Hypothalamus (tissue), 51 donors: ENCODE measurements at regions not wholly inside any gene's neighbourhood (a gene's known extent, or its start where the extent isn't known, plus 50 kb on each side); places are given as distances from the start of the nearest gene placed in this dataset.

Experiments
- DNase-seq, 51 donors: peaks; one replicate each; lab custom pipeline; 2025; lab: John Stamatoyannopoulos, UW

DNA sequence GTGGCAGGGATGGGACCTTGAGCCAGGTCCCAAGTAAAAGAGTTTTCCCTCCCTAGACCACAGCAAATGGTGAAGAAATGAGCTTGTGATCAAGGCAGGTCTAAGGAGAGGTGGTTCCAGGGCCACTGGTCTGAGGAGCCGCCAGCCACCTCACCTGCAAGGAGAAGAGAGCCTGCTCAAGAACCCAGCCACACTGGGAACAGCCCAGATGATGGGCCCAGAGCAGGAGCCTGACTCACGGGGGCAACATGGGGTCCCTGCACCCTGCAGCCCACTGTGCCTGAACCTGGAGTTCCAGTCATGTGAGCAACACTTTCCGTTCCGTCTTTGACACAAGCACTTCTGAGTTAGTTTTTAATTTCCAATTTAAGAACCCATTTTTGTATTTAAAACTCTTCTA lies 204.5 kb upstream of the CDH4 start:
- DNase-seq, result no peak

DNA sequence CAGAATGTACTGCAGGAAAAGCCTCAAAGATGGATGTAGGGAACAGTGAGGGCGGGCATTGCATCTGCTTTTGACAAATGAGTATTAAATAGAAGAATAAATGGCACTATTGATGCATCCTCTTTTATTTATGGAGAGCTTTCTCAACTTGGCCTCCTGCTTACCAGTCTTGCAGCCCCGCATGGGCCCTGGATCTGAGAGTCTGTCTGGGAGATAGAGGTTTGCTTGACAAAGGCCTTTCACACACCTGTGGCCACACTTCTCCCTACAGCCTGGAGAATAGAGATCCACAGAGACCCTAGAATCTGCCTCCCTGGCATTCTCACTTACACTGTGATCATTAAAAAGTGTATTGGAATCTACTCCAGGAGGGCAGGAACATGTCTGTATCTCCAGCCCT lies 203.8 kb upstream of the CDH4 start:
- no peak for DNase-seq

DNA sequence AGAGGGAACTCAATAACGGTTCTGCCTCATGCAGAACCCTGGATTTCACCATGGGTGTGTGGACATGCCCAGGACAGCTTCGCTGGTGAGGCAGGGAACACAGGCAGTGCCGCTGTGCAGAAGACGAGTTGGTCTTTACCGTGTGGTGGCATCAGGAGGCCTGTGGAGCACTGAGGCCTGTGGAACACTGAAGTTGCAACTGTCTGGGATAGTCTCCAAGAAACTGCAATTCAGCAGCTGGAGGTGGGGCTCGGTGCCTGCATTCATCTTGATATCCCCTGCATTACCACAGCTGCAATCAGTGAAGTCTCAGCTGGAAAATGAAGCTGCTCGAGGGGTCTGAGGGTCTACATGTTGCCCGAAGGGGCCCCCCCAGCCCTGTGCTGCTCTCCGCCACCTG lies 202.4 kb upstream of the CDH4 start:
- DNase-seq, result no peak

DNA sequence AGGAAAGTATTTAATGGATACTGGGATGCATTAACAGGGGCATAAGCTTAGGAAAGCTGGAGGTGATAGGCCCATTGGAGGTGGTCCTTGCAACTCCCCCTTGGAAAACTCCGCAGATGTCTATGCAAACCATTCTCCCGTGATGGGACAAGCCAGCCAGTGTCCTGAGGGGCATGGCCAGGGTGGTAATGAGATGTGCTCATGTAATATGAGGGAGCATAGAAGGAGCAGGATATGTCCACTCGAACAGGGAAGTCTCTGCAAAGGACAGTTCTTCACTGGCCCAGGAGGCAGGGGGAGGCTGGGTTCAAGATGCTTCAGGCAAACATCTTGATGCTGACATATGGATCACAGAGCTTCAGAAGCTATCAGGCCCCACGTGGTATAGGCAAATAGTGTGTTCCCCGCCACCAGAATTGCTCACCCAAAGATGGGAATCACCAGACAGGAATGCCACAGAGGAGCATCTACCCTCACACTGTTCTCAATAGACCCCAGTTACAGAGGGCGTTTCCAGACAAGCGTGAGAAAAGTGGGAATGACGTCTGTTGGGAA lies 201.6 kb upstream of the CDH4 start:
- DNase-seq, result no peak

DNA sequence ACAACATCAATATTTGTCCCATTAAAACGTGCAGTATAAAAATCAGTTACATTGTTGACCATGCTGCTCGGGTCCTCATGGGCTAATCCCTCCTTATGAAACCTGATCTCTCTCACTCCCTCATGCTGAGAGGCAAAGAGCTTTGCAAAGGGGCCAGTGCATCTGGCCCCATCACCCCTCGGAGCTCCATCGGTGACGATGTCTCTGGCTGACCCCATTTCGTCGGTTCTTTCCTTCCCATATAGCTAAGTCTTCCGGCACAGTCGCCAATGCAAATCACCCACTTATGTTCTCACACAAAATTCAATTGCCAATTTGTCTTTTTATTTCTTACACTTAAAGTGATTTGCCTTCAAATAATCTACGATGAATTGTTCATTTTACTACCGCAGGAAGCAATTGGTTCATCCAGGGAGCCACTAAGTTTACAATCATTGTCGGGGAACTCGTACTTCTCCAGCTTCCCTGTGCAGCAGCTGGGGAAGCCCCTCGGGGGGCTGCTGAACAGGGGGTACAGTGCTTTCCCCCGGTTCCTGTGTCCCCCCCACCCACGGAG lies 199.8 kb upstream of the CDH4 start:
- DNase-seq, result no peak

DNA sequence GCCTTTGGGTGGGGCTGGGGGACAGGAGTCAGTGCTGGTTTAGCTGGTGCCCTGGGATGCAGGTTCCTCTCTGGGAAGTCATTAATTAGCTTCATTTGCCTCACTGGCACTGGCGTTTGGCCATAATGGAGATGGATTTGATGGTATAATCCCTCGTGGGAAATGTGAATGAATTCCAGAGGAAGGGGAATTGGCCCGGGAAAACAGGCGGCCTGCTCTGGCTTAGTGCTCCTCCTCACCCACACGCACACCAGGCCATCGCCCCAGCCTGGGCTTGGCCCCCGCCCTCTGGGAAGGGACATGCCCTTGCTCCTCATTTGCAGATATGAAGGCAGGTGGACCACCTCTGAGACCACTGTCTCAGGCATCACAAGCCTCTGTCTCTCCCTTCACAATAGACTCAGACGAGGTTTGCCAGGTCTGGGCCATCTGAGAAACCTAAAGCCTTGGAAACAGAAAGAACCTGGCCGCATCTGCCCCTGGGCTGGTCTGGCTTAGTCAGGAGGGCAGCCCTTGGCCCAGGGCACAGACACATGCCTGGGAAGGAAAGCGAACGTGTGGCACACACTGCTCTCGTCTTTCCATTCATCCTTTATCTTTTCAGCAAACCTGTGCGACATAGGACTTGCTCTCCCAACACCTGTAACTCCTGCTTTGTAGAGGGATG lies 199.2 kb upstream of the CDH4 start:
- DNase-seq, result no peak

DNA sequence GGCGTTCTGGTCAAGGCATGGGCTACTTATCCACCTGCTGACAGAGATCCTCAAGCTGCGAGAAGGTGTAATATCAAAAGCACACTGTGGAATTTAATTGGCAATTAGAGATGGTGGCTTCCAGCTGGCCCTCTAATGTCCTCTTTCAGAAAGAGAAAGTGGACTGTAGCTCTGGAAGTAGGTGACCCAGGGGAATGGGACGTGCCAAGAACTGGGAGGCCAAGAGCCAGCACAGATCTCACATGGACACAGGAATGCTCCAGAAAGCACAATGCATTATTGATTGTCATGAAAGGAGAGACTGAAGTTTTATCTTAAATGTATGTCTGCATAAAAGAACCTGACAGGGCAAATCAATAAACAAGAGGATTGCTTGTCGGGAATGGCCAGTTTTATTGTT lies 198.6 kb upstream of the CDH4 start:
- DNase-seq, result no peak

DNA sequence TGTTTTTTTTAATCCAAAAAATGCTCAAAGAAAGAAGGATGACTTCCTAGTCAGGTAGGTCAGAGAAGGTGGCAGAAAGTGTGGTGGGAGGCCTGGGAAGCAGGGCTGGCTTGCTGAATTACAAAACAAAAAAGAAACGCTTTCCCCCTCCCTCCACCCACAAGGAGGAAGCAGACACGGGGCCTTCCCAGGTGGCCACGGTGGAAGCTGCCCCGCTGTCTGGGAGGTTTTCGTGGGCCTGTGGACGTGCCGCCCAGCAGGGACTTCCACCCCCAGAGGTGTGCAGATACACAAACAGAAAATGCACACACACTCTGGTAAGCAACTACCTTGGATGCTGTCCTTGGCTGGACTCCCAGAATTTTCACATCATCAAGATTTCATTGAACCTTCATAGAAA lies 198.2 kb upstream of the CDH4 start:
- DNase-seq, result no peak

DNA sequence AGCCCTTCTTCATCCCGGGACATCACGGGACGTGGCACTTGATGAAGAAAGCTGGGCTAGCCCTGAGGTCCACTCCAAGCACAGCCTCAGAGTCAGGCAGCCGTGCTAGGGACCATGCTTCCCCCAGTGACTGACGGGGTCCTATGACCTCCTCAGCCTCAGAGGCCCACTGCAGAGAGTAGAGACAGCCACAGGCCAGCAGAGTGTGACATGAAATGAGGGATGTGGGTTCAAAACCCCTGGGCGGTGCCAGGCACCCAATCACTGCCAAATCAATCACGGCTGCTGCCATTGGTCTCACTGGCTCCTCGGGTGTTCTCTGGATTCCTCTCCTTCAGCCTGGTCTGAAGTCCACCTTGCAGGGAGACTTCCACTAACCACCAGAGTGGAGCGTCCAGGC lies 197.7 kb upstream of the CDH4 start:
- DNase-seq, result no peak

DNA sequence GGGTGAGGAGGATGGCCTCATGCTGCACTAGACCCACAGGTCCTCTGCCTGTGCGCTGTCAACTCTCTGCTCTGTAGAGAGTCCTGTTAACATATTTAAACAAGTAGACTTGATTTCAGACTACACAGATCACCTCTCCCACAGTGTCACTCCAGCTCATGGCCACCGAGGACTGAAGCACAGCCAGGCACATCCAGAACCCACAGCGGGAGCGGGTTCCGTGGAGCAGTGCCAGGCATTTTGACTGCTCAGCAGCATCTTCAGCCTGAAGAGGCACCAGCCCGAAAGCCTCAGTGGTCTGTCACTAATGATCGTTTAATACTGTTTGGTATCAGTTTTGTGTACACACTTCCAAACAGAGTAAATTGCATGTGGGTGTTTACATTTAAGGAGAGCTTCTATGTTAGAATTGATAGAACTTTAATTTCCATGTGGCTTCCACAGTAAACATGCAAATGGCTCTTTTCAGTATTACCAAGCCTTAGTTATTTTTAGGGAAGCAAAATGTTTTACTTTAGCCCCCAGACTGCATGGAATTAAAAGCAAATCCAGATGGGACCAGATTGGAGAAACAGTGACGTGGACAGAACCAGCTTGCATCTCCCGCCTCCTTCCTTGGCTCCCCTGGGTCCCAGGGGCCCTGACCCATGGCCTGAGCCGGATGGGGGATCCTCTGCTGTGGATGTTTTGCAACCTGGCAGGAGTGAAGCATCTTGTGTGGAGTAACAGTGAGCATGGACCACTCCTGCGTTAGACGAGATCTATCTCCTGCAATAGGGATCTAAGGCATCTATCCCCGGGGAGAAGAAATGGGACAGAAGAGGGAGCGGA lies 196.7 kb upstream of the CDH4 start:
- no peak for DNase-seq

DNA sequence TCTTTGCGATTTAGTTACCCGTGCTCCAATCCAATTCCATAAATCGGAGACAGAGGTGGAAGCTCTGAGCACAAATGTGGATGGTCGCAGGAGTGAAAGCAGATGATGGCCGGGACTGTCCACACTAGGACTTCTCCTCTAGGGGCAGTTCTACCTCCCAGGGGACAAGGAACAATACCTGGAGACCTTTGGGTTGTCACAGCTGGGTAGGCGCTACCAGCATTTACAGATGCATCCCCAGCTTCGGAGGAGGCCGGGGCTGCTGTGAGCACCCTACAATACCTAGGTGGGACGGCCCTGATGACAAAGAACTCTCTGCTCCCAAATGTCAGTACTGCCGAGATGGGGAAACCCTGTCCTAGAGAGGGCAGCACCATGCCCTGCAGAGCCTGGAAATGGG lies 195.9 kb upstream of the CDH4 start:
- DNase-seq, result no peak

DNA sequence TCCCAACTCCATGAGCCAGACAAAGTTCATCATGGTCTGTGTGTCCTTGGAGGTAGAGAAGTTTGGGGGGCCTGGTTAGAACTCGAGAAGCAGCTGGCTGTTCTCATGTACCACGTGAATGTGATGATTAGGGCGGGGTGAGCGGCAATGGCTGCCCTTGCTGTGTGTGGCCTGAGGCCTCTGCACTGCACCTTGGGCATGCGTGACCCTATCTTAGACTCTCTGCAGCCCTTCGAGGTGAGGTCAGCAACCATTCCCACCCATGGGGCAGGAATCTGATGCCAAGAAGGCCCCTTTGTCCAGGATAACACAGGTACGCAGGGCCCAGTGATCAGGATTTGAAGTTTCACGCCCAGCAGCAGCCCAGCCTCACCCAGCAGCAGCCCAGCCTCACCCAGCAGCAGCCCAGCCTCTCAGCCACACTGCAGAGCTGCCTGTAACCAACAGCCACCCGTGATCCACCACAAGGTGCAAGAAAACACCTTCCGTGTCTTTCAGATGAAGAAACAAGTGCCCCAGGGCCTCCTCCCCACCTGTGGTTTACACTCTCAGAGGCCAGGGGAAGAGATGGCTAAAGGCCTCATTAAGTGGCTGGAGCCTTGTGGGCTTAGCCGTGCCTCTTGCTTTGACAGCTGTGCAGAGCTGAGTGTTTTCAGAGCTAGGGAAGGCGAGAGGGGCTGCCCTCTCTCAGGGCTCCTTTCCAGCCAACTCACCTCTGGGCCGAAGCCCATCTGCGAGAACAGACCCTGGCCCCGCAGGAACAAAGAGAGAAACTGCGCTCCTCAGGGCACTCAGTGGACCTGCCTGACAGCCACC lies 195.2 kb upstream of the CDH4 start:
- no peak for DNase-seq

DNA sequence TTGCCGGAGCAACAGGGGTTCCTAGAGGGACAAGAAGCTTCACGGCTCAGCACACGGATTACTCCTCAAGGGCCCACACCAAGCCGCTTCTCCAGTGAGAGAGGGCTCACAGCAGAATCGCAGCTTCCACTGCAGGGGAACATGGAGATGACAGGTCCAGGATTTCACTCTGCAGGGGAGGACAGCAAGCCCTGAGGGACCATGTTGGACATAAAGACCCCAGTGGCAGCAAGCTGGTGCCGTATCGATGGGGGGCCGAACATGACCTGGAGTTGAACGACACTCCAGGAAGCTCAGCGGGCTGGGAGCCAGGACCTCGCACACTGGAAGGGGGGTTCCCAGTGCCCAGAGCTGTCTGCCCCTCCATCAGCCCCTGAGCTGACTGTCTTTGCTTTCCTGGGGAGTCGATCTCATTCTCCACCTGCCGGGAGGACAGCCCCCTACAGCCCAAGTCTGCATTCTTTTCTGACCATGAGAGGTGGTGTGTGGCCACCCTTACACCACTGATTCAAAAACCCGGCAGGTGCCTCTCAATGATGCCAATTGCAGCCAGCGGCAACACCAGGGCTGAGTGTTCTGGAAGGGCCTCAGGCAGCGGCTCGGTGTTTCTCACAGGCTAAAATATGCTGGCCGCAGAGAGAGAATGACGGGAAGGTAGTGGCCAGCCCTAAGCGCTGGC lies 194.5 kb upstream of the CDH4 start:
- no peak for DNase-seq

DNA sequence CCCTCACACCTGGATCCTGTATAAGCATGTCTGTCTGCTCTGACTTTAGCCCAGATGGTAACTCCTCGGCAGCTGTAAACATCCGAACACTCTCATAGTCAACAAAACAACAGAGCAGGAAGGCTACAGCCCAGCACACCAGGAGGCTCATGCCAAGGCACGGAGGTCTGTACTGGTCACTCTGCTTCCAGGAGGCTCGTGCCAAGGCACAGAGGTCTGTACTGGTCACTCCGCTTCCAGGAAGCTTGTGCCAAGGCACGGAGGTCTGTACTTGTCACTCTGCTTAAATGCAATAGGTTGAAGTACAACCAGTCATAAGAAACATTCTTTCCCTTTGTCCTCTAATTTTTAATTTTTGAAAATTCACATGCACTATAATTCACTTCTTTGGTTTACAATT lies 190.1 kb upstream of the CDH4 start:
- DNase-seq, result no peak

DNA sequence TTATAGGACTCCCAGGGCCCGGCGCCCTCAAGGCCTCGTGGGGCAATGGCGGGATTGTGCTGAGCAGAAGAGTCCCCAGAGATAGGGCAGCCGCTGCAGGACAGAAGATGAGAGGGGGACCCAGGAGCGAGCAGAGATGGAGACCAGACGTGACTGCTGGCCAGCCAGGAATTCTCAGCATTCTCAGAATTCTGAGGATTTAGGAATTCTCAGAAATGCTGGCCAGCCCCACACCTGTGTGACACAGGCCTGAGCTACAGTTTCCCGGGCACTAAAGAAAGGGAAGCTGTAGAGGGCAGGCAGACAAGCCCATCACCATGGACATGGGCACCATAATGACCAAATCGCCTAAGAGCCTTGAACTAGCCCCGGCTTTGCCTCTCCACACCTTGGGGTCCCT lies 186.2 kb upstream of the CDH4 start:
- no peak for DNase-seq

DNA sequence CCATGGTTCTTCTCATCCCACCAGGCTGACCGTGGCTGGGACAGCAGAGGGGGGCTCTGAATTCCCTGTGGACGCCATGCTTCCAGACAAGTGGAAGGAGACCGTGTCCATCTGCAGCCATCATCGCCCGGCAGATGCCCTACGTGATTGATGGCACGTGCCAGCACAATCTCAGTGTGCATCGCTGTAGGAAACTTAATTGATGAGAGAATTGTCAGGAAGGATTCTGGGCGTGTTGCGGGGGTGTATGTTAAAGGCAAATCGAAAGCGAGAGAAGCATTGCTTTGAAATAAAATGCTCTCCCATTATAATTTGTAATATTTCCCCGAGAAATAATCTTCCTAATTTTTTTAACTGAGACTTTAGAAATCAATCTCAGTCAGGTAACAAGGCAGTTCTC lies 185.5 kb upstream of the CDH4 start:
- no peak for DNase-seq

DNA sequence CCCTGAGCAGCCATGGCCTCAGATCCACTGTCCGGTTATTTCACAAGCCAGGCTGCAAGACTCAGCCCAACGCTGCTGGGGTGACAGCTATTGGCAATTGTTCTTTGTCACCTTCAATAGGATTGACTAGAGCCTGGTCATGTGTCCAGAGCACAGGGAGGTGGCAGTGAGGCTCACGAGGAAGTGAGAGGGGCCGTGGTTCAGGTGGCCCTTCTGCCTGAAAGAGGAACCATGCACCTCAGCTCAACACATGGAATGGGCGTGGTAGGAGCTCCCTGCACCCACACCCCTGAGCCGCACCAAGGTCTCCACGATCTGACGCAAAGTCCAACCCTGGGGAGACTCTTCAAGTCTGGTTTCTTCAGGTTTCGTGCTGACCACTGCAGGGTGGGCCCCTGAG lies 184.8 kb upstream of the CDH4 start:
- DNase-seq, result no peak

DNA sequence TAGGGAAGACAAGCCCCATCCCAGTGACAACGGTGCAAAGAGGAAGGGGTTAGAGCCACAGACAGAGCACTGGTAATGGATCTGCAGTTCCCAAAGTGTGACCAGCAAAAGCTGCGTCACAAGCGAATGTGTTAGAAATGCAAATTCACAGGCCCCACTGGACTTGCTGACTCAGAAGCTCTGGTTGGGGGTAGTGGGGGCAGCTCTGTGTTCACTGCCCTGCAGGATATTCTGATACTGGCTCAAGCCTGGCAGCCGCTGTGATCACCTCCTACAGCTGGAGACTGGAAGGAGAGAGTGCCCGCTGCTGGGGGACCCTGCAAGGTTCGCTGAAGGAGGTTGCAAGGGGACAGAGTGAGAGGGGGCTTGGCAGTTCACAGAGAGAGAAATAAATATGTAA lies 179.7 kb upstream of the CDH4 start:
- no peak for DNase-seq

DNA sequence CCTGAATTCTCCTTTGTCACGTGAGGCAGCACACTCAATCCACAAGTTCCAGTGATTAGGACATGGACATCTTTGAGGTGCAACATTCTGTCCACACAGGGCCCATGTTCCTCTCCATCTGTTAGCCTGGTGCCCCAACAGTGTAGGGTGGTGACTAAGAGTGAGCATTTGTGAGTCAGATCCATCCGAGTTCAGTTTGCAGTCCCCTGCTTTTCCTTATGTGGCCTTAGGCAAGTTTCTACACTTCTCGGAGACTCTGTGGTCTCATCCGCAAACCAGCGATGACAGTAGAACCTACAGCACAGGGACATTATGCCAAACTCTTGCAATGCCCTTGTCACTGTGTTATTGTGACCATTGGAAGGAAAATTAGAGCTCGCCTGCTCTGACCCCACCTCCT lies 178.7 kb upstream of the CDH4 start:
- no peak for DNase-seq

DNA sequence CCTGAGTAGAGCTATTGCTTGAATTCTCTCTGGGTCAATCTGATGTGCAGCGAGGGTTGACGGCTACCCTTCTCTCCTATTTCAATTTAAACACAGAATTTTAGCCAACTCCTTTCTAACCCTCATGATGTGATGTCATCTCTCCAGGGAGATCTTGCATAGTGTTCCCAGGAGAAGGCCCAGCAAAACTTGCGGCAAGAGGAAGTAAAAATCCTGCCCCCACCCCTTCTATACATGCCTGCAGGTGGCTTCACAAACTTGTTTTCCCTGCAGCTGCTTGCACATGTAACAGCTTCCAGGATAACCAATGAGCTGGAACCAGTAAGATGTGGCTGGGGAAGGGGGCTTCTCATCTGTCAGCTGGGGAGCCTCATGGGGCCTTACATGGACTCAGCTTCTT lies 169.3 kb upstream of the CDH4 start:
- DNase-seq, result no peak

DNA sequence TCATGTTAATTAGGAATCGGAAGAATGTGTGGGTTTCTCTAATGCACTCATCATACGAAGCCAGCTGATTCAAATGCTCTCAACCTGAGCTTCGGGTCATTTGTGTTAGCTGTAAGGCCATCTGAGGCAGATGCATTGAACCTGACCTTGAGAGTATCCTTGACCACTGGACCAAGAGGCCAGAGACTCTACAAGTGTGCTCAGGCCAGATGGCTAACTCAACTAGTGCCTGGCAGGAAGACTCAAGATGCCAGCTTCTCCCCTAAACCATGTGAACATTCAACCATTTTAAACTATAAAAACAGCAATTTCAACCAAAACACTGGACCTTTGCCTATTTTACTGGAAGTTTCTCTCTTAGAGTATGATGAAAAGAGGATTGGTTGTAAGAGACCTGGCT lies 168.6 kb upstream of the CDH4 start:
- no peak for DNase-seq
